Loucy (cell line): ENCODE measurements at regions not wholly inside any gene's neighbourhood (a gene's known extent, or its start where the extent isn't known, plus 50 kb on each side); places are given as distances from the start of the nearest gene placed in this dataset.

ENCODE experiments used
- H2AFZ ChIP-seq: fragments of 200-600 bp; sonication (generic); 2 replicates; pipeline ENCODE4 v1.6.0; 2016; ENCODE audit warnings: antibody characterized with exemption, mild to moderate bottlenecking, low read length, moderate library complexity
- H3F3A ChIP-seq: fragments of 200-600 bp; 2 replicates; pipeline ENCODE4 v1.6.0; 2016; ENCODE audit warnings: antibody characterized with exemption, low read depth, mild to moderate bottlenecking
- H3K27me3 ChIP-seq: fragments of 200-600 bp; sonication (generic); 2 replicates; pipeline ENCODE4 v1.6.1; 2014; ENCODE audit warnings: low read length, mild to moderate bottlenecking; ENCODE audit not compliant: insufficient read depth, poor library complexity, severe bottlenecking
- H3K36me3 ChIP-seq: fragments of 200-600 bp; sonication (generic); 2 replicates; pipeline ENCODE4 v1.6.1; 2016; ENCODE audit warnings: low read length; ENCODE audit not compliant: insufficient read depth
- H3K4me1 ChIP-seq: fragments of 200-600 bp; sonication (generic); 2 replicates; pipeline ENCODE4 v1.5.1; 2014; ENCODE audit warnings: low read length, mild to moderate bottlenecking; ENCODE audit not compliant: insufficient read depth, poor library complexity, severe bottlenecking
- H3K4me2 ChIP-seq: fragments of 200-600 bp; sonication (generic); 2 replicates; pipeline ENCODE4 v1.6.0; 2014; ENCODE audit warnings: antibody characterized with exemption, low read length, low read depth, mild to moderate bottlenecking; ENCODE audit not compliant: poor library complexity, severe bottlenecking
- H3K4me3 ChIP-seq: fragments of 200-600 bp; sonication (generic); 2 replicates; pipeline ENCODE4 v1.5.1; 2014; ENCODE audit warnings: low read length, mild to moderate bottlenecking, mixed read lengths; ENCODE audit not compliant: poor library complexity, severe bottlenecking
- H3K79me2 ChIP-seq: fragments of 200-600 bp; sonication (generic); 2 replicates; pipeline ENCODE4 v1.6.1; 2014; ENCODE audit warnings: low read length; ENCODE audit not compliant: insufficient read depth
- H3K9ac ChIP-seq: fragments of 200-600 bp; sonication (generic); 2 replicates; pipeline ENCODE4 v1.6.0; 2014; ENCODE audit warnings: mild to moderate bottlenecking, low read depth, low read length, moderate library complexity; ENCODE audit not compliant: poor library complexity, severe bottlenecking
- H3K9me2 ChIP-seq: fragments of 200-600 bp; sonication (generic); replicated peaks from 2 replicates; pipeline ENCODE4 v1.6.1; 2016; ENCODE audit warnings: low read depth, low read length, mixed read lengths
- H3K9me3 ChIP-seq: fragments of 200-600 bp; sonication (generic); 2 replicates; pipeline ENCODE4 v1.6.1; 2014; ENCODE audit warnings: mild to moderate bottlenecking, antibody characterized with exemption, low read length, low read depth; ENCODE audit not compliant: insufficient read depth
- H4K20me1 ChIP-seq: fragments of 200-600 bp; sonication (generic); 2 replicates; pipeline ENCODE4 v1.6.0; 2014; ENCODE audit warnings: antibody characterized with exemption, low read length, mild to moderate bottlenecking; ENCODE audit not compliant: insufficient read depth, poor library complexity, severe bottlenecking
- CTCF ChIP-seq: fragments of 200-600 bp; sonication (generic); conservative IDR thresholded peaks from 2 replicates; pipeline ENCODE4 v1.5.1; 2014; ENCODE audit warnings: mild to moderate bottlenecking, antibody characterized with exemption, low read length
- EZH2phosphoT487 ChIP-seq: fragments of 200-600 bp; IDR thresholded peaks from 2 replicates; pipeline ENCODE4 v1.6.1; 2018; ENCODE audit warnings: antibody characterized with exemption, mild to moderate bottlenecking, moderate library complexity, borderline replicate concordance

- peaks cover 25% of the 10 kb centered on the region for H4K20me1 ChIP-seq
- H3K9me3 ChIP-seq = no peaks in the 10 kb centered on the region
- H3K4me3 ChIP-seq = no peak overlapping the region
- no peak overlapping the region for H3K9ac ChIP-seq
- peaks cover 7% of the 10 kb centered on the region; the same call in 1 of the 2 replicates for H3F3A ChIP-seq
- peaks cover 33% of the 10 kb centered on the region for H3K4me1 ChIP-seq
- H2AFZ ChIP-seq = no peak overlapping the region
- no peaks in the 10 kb centered on the region for H3K9me2 ChIP-seq
- no peaks in the 10 kb centered on the region for H3K27me3 ChIP-seq
- H3K4me2 ChIP-seq = no peak overlapping the region
- H3K36me3 ChIP-seq = peaks cover 36% of the 10 kb centered on the region
- H3K79me2 ChIP-seq = peaks cover 89% of the 10 kb centered on the region
- no peak for TF ChIP-seq CTCF
- TF ChIP-seq EZH2phosphoT487 = no peak
Observed at GRCh38 chr10:114743521-114744231, 77.9 kb upstream of the FHIP2A start.

- H3K27me3 ChIP-seq = no peaks in the 10 kb centered on the region
- TF ChIP-seq CTCF (no peak), EZH2phosphoT487 (no peak)
- H3K4me2 ChIP-seq = no peak overlapping the region
- H3K79me2 ChIP-seq = peaks cover 88% of the 10 kb centered on the region
- peaks cover 13% of the 10 kb centered on the region for H4K20me1 ChIP-seq
- H3K4me1 ChIP-seq = peaks cover 56% of the 10 kb centered on the region
- H3K36me3 ChIP-seq = peaks cover 28% of the 10 kb centered on the region
- peaks cover 12% of the 10 kb centered on the region; the same call in 1 of the 2 replicates for H3F3A ChIP-seq
- H3K9me3 ChIP-seq = no peaks in the 10 kb centered on the region
- H3K9me2 ChIP-seq = no peaks in the 10 kb centered on the region
- no peak overlapping the region for H2AFZ ChIP-seq
- no peak overlapping the region for H3K9ac ChIP-seq
- no peak overlapping the region for H3K4me3 ChIP-seq
Observed at GRCh38 chr10:114746531-114746930, 75.0 kb upstream of the FHIP2A start.

GRCh38 chr10:114748241-114748640, 73.3 kb upstream of the FHIP2A start:
- H3K79me2 ChIP-seq = peaks cover 89% of the 10 kb centered on the region
- H3K9ac ChIP-seq = peak overlapping the region; percentile 53
- no peak for TF ChIP-seq EZH2phosphoT487
- TF ChIP-seq CTCF = no peak
- H3K4me1 ChIP-seq = peaks cover 56% of the 10 kb centered on the region
- peaks cover 39% of the 10 kb centered on the region for H3K36me3 ChIP-seq
- peak overlapping the region; percentile 66 for H3K4me2 ChIP-seq
- no peaks in the 10 kb centered on the region for H3K9me3 ChIP-seq
- H4K20me1 ChIP-seq = peaks cover 12% of the 10 kb centered on the region
- H3K9me2 ChIP-seq = no peaks in the 10 kb centered on the region
- H3F3A ChIP-seq = peaks cover 12% of the 10 kb centered on the region; the same call in 1 of the 2 replicates
- H3K27me3 ChIP-seq = no peaks in the 10 kb centered on the region
- H2AFZ ChIP-seq = no peak overlapping the region
- H3K4me3 ChIP-seq = peak overlapping the region; percentile 40
